Thyroid gland (tissue), 4 donors: ENCODE measurements at regions not wholly inside any gene's neighbourhood (a gene's known extent, or its start where the extent isn't known, plus 50 kb on each side); places are given as distances from the start of the nearest gene placed in this dataset.

Experiments
- CTCF ChIP-seq, 6 experiments: fragments of 200-600 bp in 3 of 6; fragments of 450-650 bp in 3 of 6; sonication (generic) in 3 of 6; IDR thresholded peaks; one replicate each; pipeline ENCODE4 v1.5.1; 2016 to 2019; ENCODE audit warnings: antibody characterized with exemption in 6 of 6, mild to moderate bottlenecking in 2 of 6, inconsistent platforms in 1 of 6, moderate library complexity in 1 of 6
- POLR2A ChIP-seq, 2 donors: fragments of 450-650 bp; IDR thresholded peaks; one replicate each; pipeline ENCODE4 v1.6.1; 2017; ENCODE audit warnings: antibody characterized with exemption in 2 of 2, mild to moderate bottlenecking in 2 of 2, moderate library complexity in 1 of 2

- no peak for TF ChIP-seq POLR2A (IDR thresholded peaks at IDR 0.05)
- no peak for TF ChIP-seq CTCF (IDR thresholded peaks at IDR 0.05)
These were observed 496.3 kb upstream of the CNTN3 start for GRCh38 chr3:75110741-75111140.
